GM12872 (cell line): ENCODE measurements at regions not wholly inside any gene's neighbourhood (a gene's known extent, or its start where the extent isn't known, plus 50 kb on each side); places are given as distances from the start of the nearest gene placed in this dataset.

Experiments
- CTCF ChIP-seq: IDR thresholded peaks from 3 replicates; pipeline ENCODE4 v1.5.1; 2011; ENCODE audit warnings: low read depth, mild to moderate bottlenecking, low read length, moderate library complexity; ENCODE audit not compliant: insufficient read depth

GRCh38 chr6:145531822-145532221 lies 203.5 kb downstream of the EPM2A start:
- no peak for TF ChIP-seq CTCF

- no peak for TF ChIP-seq CTCF
Observed at GRCh38 chr6:145532361-145532760, 203.0 kb downstream of the EPM2A start.

GRCh38 chr6:145534989-145535388 lies 200.3 kb downstream of the EPM2A start:
- TF ChIP-seq CTCF: no peak

- TF ChIP-seq CTCF: no peak
Observed at GRCh38 chr6:145538989-145539388, 196.3 kb downstream of the EPM2A start.

- no peak for TF ChIP-seq CTCF
Observed at GRCh38 chr6:145539831-145540230, 195.5 kb downstream of the EPM2A start.

GRCh38 chr6:145540741-145541140 lies 194.6 kb downstream of the EPM2A start:
- no peak for TF ChIP-seq CTCF

- no peak for TF ChIP-seq CTCF
Observed at GRCh38 chr6:145544041-145544440, 191.3 kb downstream of the EPM2A start.

GRCh38 chr6:145544514-145544913 lies 190.8 kb downstream of the EPM2A start:
- no peak for TF ChIP-seq CTCF
